Urinary bladder (tissue), 3 donors: ENCODE measurements at regions not wholly inside any gene's neighbourhood (a gene's known extent, or its start where the extent isn't known, plus 50 kb on each side); places are given as distances from the start of the nearest gene placed in this dataset.

ENCODE experiments used
- DNase-seq: peaks from one replicate; pipeline ENCODE4 v3.0.0-alpha.2; 2015; ENCODE audit errors: extremely low spot score
- H3K27ac ChIP-seq: one replicate; pipeline ENCODE4 v1.5.1; 2013; ENCODE audit warnings: low read depth, mild to moderate bottlenecking, moderate library complexity
- H3K36me3 ChIP-seq: one replicate; pipeline ENCODE4 v1.6.1; 2013; ENCODE audit warnings: mild to moderate bottlenecking, moderate library complexity; ENCODE audit not compliant: insufficient read depth
- H3K4me1 ChIP-seq: one replicate; pipeline ENCODE4 v1.6.1; 2013; ENCODE audit warnings: mild to moderate bottlenecking, moderate library complexity; ENCODE audit not compliant: insufficient read depth
- H3K4me3 ChIP-seq: one replicate; pipeline ENCODE4 v1.5.1; 2013; ENCODE audit warnings: low read depth, low read length
- WGBS: extraction: QIAGEN DNeasy Blood & Tissue Kit; methylation state at CpG from one replicate; pipeline ENCODE4 v1.1.7; 2013; 5-methylcytosine and 5-hydroxymethylcytosine counted together
- donor health status: healthy with polysubstance abuse.
- donor health status: healthy.

- 87% methylated on average over 2 of the region's 2 CpGs for WGBS
- Histone ChIP-seq H3K4me3 (no peak overlapping the region), H3K36me3 (no peaks in the 10 kb centered on the region), H3K27ac (no peak overlapping the region), H3K4me1 (no peaks in the 10 kb centered on the region)
- DNase-seq: no peak
Observed at GRCh38 chr3:168453623-168454022, 357.9 kb upstream of the GOLIM4 start.

DNA sequence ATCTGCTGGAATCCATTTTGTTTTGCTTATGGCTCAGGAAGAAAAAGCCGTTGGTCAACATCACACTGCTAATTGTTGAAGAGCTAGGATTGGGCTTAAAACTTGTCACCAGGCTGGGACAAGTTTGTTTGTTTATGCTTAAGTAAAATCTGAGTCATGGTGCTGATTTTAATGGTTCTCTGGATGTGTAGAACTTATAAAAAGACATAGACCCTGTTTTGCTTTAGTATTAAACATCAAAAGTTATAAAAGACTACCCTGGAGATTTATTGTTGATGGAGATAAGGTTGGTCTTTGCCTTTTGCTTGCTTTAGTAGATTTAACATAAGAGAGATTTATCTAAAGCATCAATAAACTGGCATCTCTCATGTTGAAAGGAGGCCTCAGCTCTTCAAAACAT, 348.2 kb upstream of the GOLIM4 start:
- H3K27ac ChIP-seq: no peak overlapping the region
- no peaks in the 10 kb centered on the region for H3K36me3 ChIP-seq
- WGBS: 65% methylated on average over 1 of the region's 1 CpG
- H3K4me3 ChIP-seq: no peak overlapping the region
- no peak for DNase-seq
- no peaks in the 10 kb centered on the region for H3K4me1 ChIP-seq

GRCh38 chr3:168442502-168442901, 346.8 kb upstream of the GOLIM4 start:
- Histone ChIP-seq H3K4me1 (no peaks in the 10 kb centered on the region), H3K27ac (no peak overlapping the region), H3K36me3 (no peaks in the 10 kb centered on the region), H3K4me3 (no peak overlapping the region)
- DNase-seq: no peak
- 48% methylated on average over 2 of the region's 2 CpGs for WGBS

GRCh38 chr3:168436245-168436724, 340.6 kb upstream of the GOLIM4 start:
- no peaks in the 10 kb centered on the region for H3K4me1 ChIP-seq
- WGBS: 80% methylated on average over 1 of the region's 1 CpG
- H3K36me3 ChIP-seq: no peaks in the 10 kb centered on the region
- no peak overlapping the region for H3K27ac ChIP-seq
- no peak for DNase-seq
- no peak overlapping the region for H3K4me3 ChIP-seq

GRCh38 chr3:168431491-168431890, 335.8 kb upstream of the GOLIM4 start:
- Histone ChIP-seq H3K4me1 (no peaks in the 10 kb centered on the region), H3K36me3 (no peaks in the 10 kb centered on the region), H3K4me3 (no peak overlapping the region), H3K27ac (no peak overlapping the region)
- 82% methylated on average over 2 of the region's 2 CpGs for WGBS
- no peak for DNase-seq

GRCh38 chr3:168427835-168428475, 332.2 kb upstream of the GOLIM4 start:
- DNase-seq: no peak
- Histone ChIP-seq H3K27ac (no peak overlapping the region), H3K36me3 (no peaks in the 10 kb centered on the region), H3K4me3 (no peak overlapping the region), H3K4me1 (no peaks in the 10 kb centered on the region)
- 64% methylated on average over 1 of the region's 1 CpG for WGBS

- WGBS: 93% methylated on average over 2 of the region's 2 CpGs
- Histone ChIP-seq H3K27ac (no peak overlapping the region), H3K4me3 (no peak overlapping the region), H3K4me1 (no peaks in the 10 kb centered on the region), H3K36me3 (no peaks in the 10 kb centered on the region)
- no peak for DNase-seq
Observed at GRCh38 chr3:168427156-168427555, 331.4 kb upstream of the GOLIM4 start.

DNA sequence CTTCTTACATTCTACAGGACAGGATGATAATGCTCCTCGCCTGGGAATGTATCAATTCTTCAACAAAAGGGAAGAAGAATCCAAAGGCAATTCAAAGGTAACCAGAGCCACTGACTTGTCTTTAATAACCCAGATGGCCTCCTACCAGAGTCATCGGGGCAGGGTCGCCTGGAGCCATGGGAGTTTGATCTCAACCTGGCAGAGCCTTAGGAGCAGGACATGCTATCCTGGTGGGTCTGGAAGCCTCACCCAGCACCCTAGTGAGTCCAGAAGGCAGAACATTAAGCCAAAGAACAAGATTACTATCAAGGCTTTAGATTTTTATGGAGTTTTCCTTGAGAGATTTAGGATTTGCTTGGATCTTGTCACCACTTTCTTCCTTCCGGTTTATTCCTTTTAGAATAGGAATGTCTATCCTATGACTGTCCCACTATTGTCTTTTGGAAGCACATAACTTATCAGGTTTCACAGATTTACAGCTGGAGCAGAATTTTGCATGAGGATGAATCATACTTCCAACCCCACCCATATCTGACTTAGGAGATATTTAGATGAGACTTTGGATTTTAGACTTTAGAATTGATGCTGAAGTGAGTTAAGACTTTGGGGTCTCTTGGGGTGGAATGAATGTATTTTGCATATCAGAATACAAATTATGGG, 330.3 kb upstream of the GOLIM4 start:
- H3K27ac ChIP-seq: no peak overlapping the region
- H3K36me3 ChIP-seq: no peaks in the 10 kb centered on the region
- H3K4me3 ChIP-seq: no peak overlapping the region
- 87% methylated on average over 4 of the region's 4 CpGs for WGBS
- DNase-seq: no peak
- H3K4me1 ChIP-seq: no peaks in the 10 kb centered on the region

- DNase-seq: no peak
- Histone ChIP-seq H3K4me1 (no peaks in the 10 kb centered on the region), H3K36me3 (no peaks in the 10 kb centered on the region), H3K27ac (no peak overlapping the region), H3K4me3 (no peak overlapping the region)
- 35% methylated on average over 4 of the region's 4 CpGs for WGBS
Observed at GRCh38 chr3:168424059-168424734, 328.5 kb upstream of the GOLIM4 start.

DNA sequence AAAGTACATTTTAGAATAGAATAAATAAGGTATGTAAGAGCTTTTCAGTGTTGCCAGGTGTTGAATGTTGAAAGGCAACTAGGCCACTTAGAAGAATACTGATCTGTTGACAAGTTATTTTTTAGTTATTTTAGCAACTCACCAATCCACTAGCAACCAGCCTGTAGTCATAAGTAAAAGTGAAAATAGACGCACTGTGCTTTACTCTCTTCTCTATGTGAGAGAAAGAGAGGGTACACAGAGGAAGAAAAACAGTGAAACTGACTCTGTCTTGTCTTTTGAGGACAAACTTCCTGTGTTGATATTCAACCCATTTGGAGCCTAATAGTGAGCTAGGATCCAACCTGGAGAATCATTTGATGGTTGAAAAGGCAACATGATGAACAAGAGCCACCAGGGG, 327.1 kb upstream of the GOLIM4 start:
- Histone ChIP-seq H3K4me3 (no peak overlapping the region), H3K36me3 (no peaks in the 10 kb centered on the region), H3K27ac (no peak overlapping the region), H3K4me1 (no peaks in the 10 kb centered on the region)
- 85% methylated on average over 1 of the region's 1 CpG for WGBS
- no peak for DNase-seq

GRCh38 chr3:168419091-168419490, 323.4 kb upstream of the GOLIM4 start:
- Histone ChIP-seq H3K4me1 (no peaks in the 10 kb centered on the region), H3K36me3 (no peaks in the 10 kb centered on the region), H3K4me3 (no peak overlapping the region), H3K27ac (no peak overlapping the region)
- WGBS: 83% methylated on average over 2 of the region's 2 CpGs
- no peak for DNase-seq

DNA sequence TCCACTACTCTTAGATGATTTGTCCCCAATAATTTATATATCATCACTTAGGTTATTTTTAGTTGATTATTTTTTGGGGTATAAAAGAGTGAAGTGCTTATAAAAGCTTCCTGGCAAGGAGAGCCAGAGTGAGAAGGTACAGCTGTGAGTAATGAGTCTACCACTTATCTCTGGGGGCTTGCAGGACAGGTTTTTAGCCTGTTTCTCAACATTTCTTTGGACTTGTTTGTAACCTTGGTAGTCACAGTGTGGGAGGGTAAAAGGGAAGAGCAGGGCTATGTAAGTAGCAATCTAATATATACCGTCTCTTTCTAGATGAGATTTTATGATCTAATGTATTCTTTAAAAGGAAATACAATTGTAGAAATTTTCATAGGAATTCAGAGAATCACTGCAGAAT, 321.3 kb upstream of the GOLIM4 start:
- DNase-seq: peak; percentile 87
- WGBS: 56% methylated on average over 1 of the region's 1 CpG
- no peaks in the 10 kb centered on the region for H3K36me3 ChIP-seq
- no peak overlapping the region for H3K27ac ChIP-seq
- no peaks in the 10 kb centered on the region for H3K4me1 ChIP-seq
- no peak overlapping the region for H3K4me3 ChIP-seq

DNA sequence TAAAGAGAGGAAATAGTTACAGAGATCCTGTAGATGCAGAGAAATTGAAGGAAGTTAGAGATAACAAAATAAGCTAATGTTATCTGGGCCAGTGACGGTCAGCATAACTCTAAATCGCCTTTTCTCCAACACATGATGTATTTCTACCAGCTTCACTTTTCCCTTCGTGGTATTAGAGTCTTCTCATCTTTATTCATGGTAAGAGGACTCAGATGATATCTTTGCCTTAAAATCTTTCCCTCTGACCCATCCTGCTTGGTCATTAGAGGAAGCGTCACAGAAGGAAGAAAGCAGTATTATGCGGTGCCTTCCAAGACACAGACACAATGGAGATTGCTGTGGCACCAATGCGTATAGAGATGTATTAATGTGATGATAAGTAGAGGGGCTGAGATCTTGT, 320.7 kb upstream of the GOLIM4 start:
- WGBS: 44% methylated on average over 6 of the region's 6 CpGs
- Histone ChIP-seq H3K27ac (no peak overlapping the region), H3K36me3 (no peaks in the 10 kb centered on the region), H3K4me3 (no peak overlapping the region), H3K4me1 (no peaks in the 10 kb centered on the region)
- DNase-seq: no peak

- Histone ChIP-seq H3K4me3 (no peak overlapping the region), H3K36me3 (no peaks in the 10 kb centered on the region), H3K4me1 (no peaks in the 10 kb centered on the region), H3K27ac (no peak overlapping the region)
- 92% methylated on average over 1 of the region's 1 CpG for WGBS
- DNase-seq: no peak
Observed at GRCh38 chr3:168414149-168414548, 318.4 kb upstream of the GOLIM4 start.
